Heart left ventricle (tissue), 16 donors: ENCODE measurements at regions not wholly inside any gene's neighbourhood (a gene's known extent, or its start where the extent isn't known, plus 50 kb on each side); places are given as distances from the start of the nearest gene placed in this dataset.

Experiments used
- ATAC-seq, 4 donors: fragments of 200-7000 bp; cut with Tn5 transposase; one replicate each; pipeline ENCODE4 v1.9.1; 2020 to 2022; ENCODE audit warnings: moderate library complexity in 4 of 4, mild to moderate bottlenecking in 3 of 4, moderate number of reproducible peaks in 1 of 4
- DNase-seq, 5 donors: peaks; one replicate each; pipeline ENCODE4 v3.0.0-alpha.2; 2020
- H3K27ac ChIP-seq, 12 donors: fragments of 200-600 bp; sonication (generic) in 4 of 12; one replicate each; pipeline versions ENCODE4 v1.5.0 to v1.8.0; 2016 to 2022; ENCODE audit warnings: mild to moderate bottlenecking in 2 of 12
- H3K27me3 ChIP-seq, 9 donors: fragments of 200-600 bp; sonication (generic) in 2 of 9; one replicate each; pipeline versions ENCODE4 v1.5.1 to v1.8.0; 2016 to 2022; ENCODE audit warnings: mild to moderate bottlenecking in 3 of 9
- H3K36me3 ChIP-seq, 9 donors: fragments of 200-600 bp; sonication (generic) in 2 of 9; one replicate each; pipeline versions ENCODE4 v1.5.0 to v1.8.0; 2018 to 2022; ENCODE audit warnings: mild to moderate bottlenecking in 2 of 9
- H3K4me1 ChIP-seq, 12 donors: fragments of 200-600 bp; sonication (generic) in 4 of 12; one replicate each; pipeline versions ENCODE4 v1.5.0 to v1.8.0; 2016 to 2022; ENCODE audit warnings: mild to moderate bottlenecking in 3 of 12
- H3K4me3 ChIP-seq, 12 donors: fragments of 200-600 bp; sonication (generic) in 4 of 12; one replicate each; pipeline versions ENCODE4 v1.5.0 to v1.8.0; 2017 to 2022; ENCODE audit warnings: mild to moderate bottlenecking in 9 of 12, moderate library complexity in 4 of 12
- H3K9me3 ChIP-seq, 12 donors: fragments of 200-600 bp; sonication (generic) in 4 of 12; one replicate each; pipeline versions ENCODE4 v1.5.0 to v1.8.0; 2016 to 2022; ENCODE audit warnings: mild to moderate bottlenecking in 1 of 12
- POLR2A ChIP-seq, 2 donors: fragments of 450-650 bp; IDR thresholded peaks; one replicate each; pipeline ENCODE4 v1.6.1; 2017; ENCODE audit warnings: antibody characterized with exemption in 2 of 2, mild to moderate bottlenecking in 2 of 2, moderate library complexity in 2 of 2
- WGBS, 4 donors: extraction: QIAGEN DNeasy Blood & Tissue Kit in 2 of 4; methylation state at CpG; one replicate each; pipeline versions ENCODE4 v1.1.5 to v1.1.7; 2013 to 2018; 5-methylcytosine and 5-hydroxymethylcytosine counted together
- intact Hi-C, 10 donors: fragments of 100-400 bp; cut with DNase I; formaldehyde crosslinking; loops; one replicate each; pipeline versions ENCODE4 v1.11.1 to v1.14.2; 2022
- TF ChIP-seq, protein P1 (sequence below), 12 donors: fragments of 200-600 bp; sonication (generic) in 4 of 12; IDR thresholded peaks; one replicate each; pipeline versions ENCODE4 v1.5.0 to v1.8.0; 2018 to 2022; ENCODE audit warnings: antibody characterized with exemption in 12 of 12, mild to moderate bottlenecking in 5 of 12
- donor health status: ischemic (EF 13 %, LVEDD 7.1; RV severe dilation, severe dysfunction).
- donor health status: healthy with polysubstance abuse.
- donor health status: DM: no; HTN: yes; CAD: no.
- donor health status: DM: no; HTN: no; CAD: no.
- donor health status: ischemic (EF 25% LVEDD 6.9; RV normal size, moderate dysfunction).
- donor health status: ischemic (EF 25% LVEDD 5.7; RV mildly dilated, moderate dysfunction).
- donor health status: healthy.
- donor health status: DM: yes; HTN: yes; CAD: no.
- donor health status: ischemic (EF 35%, LVEDD 5.7; RV mildly dilated, moderate dysfunction).
- donor health status: nonischemic (EF 11% LVEDD 7.7; RV severe dilation, severe dysfunction).
- donor health status: DM: yes; HTN: yes; CAD: no.
- donor health status: PGD.
- donor health status: ischemic (EF 29% LVEDD 5.4; RV normal size, mild dysfunction).
- donor health status: nonischemic (EF 23%, LVEDD 6.1; RV moderate dilation, normal function).

- Histone ChIP-seq H3K4me1 (no peaks in the 10 kb centered on the region), H3K27me3 (no peaks in the 10 kb centered on the region), H3K27ac (no peak overlapping the region), H3K4me3 (no peak overlapping the region), H3K9me3 (no peaks in the 10 kb centered on the region), H3K36me3 (no peaks in the 10 kb centered on the region)
- DNase-seq (no peak), ATAC-seq (no peak)
- intact Hi-C loops, result no loop called here
- TF ChIP-seq POLR2A (IDR thresholded peaks at IDR 0.05), result no peak
- TF ChIP-seq, protein P1, sequence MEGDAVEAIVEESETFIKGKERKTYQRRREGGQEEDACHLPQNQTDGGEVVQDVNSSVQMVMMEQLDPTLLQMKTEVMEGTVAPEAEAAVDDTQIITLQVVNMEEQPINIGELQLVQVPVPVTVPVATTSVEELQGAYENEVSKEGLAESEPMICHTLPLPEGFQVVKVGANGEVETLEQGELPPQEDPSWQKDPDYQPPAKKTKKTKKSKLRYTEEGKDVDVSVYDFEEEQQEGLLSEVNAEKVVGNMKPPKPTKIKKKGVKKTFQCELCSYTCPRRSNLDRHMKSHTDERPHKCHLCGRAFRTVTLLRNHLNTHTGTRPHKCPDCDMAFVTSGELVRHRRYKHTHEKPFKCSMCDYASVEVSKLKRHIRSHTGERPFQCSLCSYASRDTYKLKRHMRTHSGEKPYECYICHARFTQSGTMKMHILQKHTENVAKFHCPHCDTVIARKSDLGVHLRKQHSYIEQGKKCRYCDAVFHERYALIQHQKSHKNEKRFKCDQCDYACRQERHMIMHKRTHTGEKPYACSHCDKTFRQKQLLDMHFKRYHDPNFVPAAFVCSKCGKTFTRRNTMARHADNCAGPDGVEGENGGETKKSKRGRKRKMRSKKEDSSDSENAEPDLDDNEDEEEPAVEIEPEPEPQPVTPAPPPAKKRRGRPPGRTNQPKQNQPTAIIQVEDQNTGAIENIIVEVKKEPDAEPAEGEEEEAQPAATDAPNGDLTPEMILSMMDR (IDR thresholded peaks at IDR 0.05), result no peak
Observed at GRCh38 chr4:31037703-31038102, 317.5 kb downstream of the PCDH7 start.

DNA sequence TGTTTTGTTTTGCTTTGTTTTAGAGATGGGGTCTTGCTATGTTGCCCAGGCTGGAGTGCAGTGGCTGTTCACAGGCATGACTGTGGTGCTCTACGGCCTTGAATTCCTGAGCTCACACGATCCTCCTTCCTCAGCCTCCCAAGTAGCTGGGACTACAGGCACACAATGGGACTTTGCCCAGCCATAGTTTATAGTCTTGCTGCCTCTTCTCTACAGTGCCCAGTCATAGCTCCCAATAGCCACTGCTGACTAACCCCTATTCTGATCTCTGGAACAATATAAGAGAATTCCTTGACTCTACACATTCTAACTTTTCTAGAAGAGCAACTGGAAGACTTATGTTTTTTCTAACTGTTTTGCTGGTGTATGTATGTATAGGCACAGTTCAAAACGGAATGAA is 319.2 kb downstream of the PCDH7 start:
- no peaks in the 10 kb centered on the region for H3K4me1 ChIP-seq
- TF ChIP-seq, protein P1 (IDR thresholded peaks at IDR 0.05), result no peak
- no peak for TF ChIP-seq POLR2A (IDR thresholded peaks at IDR 0.05)
- ATAC-seq, result no peak
- intact Hi-C loops, result no loop called here
- DNase-seq, result no peak
- no peaks in the 10 kb centered on the region for H3K9me3 ChIP-seq
- no peak overlapping the region for H3K27ac ChIP-seq
- H3K27me3 ChIP-seq, result no peaks in the 10 kb centered on the region
- 82 to 93% (median 91%) methylated on average over 3 of the region's 3 CpGs for WGBS, 4 donors
- no peaks in the 10 kb centered on the region for H3K36me3 ChIP-seq
- no peak overlapping the region for H3K4me3 ChIP-seq

DNA sequence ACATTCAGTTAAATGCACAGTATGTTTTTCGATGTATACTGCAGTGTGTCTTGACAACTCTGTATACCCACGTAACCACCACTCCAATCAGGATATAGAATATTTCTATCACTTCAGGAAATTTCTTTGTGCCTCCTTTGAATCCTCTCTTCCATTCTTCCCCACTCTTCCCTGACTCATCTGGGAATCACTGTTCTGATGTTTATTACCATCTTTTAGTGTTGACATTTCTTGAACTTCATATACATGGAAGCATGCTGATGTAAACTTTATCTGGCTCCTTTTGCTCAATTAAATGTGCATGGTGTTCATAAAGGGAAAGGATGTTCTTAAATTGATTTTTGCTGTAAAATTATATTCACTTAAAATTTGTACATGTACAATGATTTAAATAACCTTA is 319.9 kb downstream of the PCDH7 start:
- peaks cover 0 to 6% (median 0%) of the 10 kb centered on the region in 12 donors for H3K4me1 ChIP-seq
- DNase-seq (no peak), ATAC-seq (no peak)
- TF ChIP-seq, protein P1 (IDR thresholded peaks at IDR 0.05), result no peak
- TF ChIP-seq POLR2A (IDR thresholded peaks at IDR 0.05), result no peak
- intact Hi-C loops, result loop anchor here in 2 of 10 donors (5.0 to 10.0 kb wide), 2 partner anchors 318 to 635 kb away; partner anchors contain the start of gene PCDH7 (in 1 of the 2)
- H3K9me3 ChIP-seq, result no peaks in the 10 kb centered on the region
- no peaks in the 10 kb centered on the region for H3K27me3 ChIP-seq
- no peak overlapping the region for H3K27ac ChIP-seq
- 20 to 79% (median 50%) methylated on average over 2 of the region's 2 CpGs for WGBS, 4 donors
- H3K36me3 ChIP-seq, result no peaks in the 10 kb centered on the region
- H3K4me3 ChIP-seq, result no peak overlapping the region

GRCh38 chr4:31041385-31041784 is 321.2 kb downstream of the PCDH7 start:
- Histone ChIP-seq H3K9me3 (no peaks in the 10 kb centered on the region), H3K36me3 (no peaks in the 10 kb centered on the region), H3K27ac (no peak overlapping the region), H3K4me1 (peaks cover 0 to 16% (median 0%) of the 10 kb centered on the region in 12 donors), H3K27me3 (no peaks in the 10 kb centered on the region), H3K4me3 (no peak overlapping the region)
- DNase-seq (no peak), ATAC-seq (no peak)
- intact Hi-C loops, result loop anchor here in 2 of 10 donors (5.0 to 10.0 kb wide), 2 partner anchors 319 to 633 kb away; partner anchors contain the start of gene PCDH7 (in 1 of the 2)
- WGBS, 4 donors, result 64 to 69% (median 66%) methylated on average over 3 of the region's 3 CpGs
- TF ChIP-seq, protein P1 (IDR thresholded peaks at IDR 0.05), result no peak
- no peak for TF ChIP-seq POLR2A (IDR thresholded peaks at IDR 0.05)
